ENCODE measurements at regions not wholly inside any gene's neighbourhood (a gene's known extent, or its start where the extent isn't known, plus 50 kb on each side); places are given as distances from the start of the nearest gene placed in this dataset.

DNA sequence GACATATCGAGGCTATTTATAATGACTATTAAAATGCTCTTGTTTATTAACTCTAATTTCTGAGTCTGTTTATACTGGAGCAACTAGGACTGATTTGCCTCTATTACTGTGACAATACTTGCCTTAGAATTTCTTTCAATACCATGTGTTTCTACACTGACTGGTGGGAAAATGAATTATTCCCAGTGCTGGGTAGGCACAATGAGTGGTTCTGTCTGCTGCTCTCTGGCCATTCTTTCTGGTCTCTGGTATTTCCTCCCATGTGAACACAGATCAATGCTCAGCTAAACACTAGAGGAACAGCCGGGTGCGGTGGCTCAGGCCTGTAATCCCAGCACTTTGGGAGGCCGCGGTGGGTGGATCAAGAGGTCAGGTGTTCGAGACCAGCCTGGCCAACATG is 390.5 kb downstream of the PRDM2 start:
- no peaks in the 10 kb centered on the region for H3K27me3 ChIP-seq (ENCODE audit: insufficient read depth in 3 of 3, low read length in 2 of 3)
- no peak for ATAC-seq
- intact Hi-C loops (cut with DNase I), result no loop called here
- no peaks in the 10 kb centered on the region for H3K4me1 ChIP-seq
- no peak for DNase-seq
- H3K9me3 ChIP-seq, result peaks cover 2% of the 10 kb centered on the region
- TF ChIP-seq CTCF (IDR thresholded peaks at IDR 0.05), result no peak
- no peak overlapping the region for H3K27ac ChIP-seq
- no peaks in the 10 kb centered on the region for H3K36me3 ChIP-seq (ENCODE audit: insufficient read depth in 1 of 2, low read depth in 1 of 2)
- WGBS, 3 donors, result 90 to 97% (median 93%) methylated on average over 6 of the region's 6 CpGs
- H3K4me3 ChIP-seq, result no peak overlapping the region

DNA sequence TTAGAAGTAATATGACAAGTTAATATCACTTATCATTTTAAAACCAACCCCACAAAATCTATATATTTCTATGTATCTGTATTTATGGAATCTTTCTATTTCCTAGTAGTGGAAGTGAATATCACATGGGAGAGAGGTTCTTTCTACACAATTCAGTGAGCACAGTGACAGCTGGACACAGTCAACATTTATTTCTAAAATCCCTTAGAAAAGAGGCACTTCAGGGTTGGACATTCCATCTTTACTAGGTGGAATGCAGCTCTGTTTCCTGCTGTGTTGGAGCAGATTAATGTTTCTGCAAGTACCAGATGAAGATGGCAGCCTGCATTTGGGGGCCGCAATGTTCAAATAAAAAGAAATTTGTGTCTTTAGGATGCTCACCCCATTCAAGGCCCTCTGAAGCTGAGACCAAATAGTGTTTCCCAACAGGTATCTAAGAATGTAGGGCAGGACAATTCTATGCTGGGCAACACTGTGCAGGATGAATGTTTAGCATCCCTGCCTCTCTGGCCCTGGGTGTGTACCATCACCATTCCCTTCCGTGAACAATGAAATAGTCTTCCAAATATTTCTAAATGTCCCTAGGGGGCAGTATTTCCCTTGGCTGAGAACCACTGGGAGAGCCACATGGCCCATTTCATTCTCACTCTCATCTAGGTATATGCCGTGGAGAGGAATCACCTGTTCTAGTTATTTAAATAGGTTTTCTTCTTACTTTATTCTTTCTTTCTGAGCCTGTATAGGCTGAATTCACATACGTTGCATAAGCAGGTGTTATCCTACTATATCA is 394.8 kb downstream of the PRDM2 start:
- no peak for TF ChIP-seq CTCF (IDR thresholded peaks at IDR 0.05)

DNA sequence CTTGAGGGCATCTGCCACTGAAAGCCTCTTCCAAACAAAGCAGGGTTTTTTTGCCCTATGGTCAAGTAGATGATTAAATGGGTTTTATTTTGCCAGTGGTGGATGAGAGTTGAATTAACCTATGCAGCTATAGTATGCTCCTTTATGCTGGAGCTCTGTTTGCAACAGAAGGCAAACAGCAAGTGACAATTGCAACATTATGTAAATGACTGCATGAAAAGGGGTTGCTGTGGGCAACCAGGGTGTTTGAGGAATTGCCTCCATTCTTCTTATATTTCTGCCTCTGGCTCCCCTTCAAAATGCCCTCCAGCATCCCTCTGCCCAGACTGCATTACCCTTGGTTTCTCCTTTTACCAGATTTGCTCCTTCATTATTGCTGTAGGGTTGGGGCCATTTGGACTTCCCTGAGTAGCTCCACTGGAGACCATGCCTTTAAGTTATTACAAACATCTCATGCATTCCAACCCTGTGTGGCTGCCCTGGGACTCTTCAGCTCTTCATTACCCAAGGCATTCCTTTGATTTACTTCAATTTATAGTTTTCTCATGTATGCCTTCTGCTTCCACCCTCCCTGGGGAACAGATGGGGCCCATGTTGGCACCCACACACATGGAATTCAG is 398.4 kb downstream of the PRDM2 start:
- Histone ChIP-seq H3K4me3 (no peak overlapping the region), H3K27ac (no peak overlapping the region), H3K9me3 (no peaks in the 10 kb centered on the region), H3K27me3 (ENCODE audit: insufficient read depth in 3 of 3, low read length in 2 of 3) (no peaks in the 10 kb centered on the region), H3K36me3 (ENCODE audit: insufficient read depth in 1 of 2, low read depth in 1 of 2) (no peaks in the 10 kb centered on the region), H3K4me1 (no peaks in the 10 kb centered on the region)
- no peak for ATAC-seq
- no peak for DNase-seq
- TF ChIP-seq CTCF (IDR thresholded peaks at IDR 0.05), result no peak
- intact Hi-C loops (cut with DNase I), result no loop called here

More for the DNA sequence above, 394.8 kb downstream of the PRDM2 start:
- Histone ChIP-seq H3K4me3 (no peak overlapping the region), H3K9me3 (no peaks in the 10 kb centered on the region), H3K4me1 (no peaks in the 10 kb centered on the region), H3K36me3 (ENCODE audit: insufficient read depth in 1 of 2, low read depth in 1 of 2) (no peaks in the 10 kb centered on the region), H3K27ac (no peak overlapping the region), H3K27me3 (ENCODE audit: insufficient read depth in 3 of 3, low read length in 2 of 3) (no peaks in the 10 kb centered on the region)
- DNase-seq (no peak), ATAC-seq (no peak)
- WGBS, 3 donors, result 60 to 67% (median 66%) methylated on average over 4 of the region's 4 CpGs
- intact Hi-C loops (cut with DNase I), result no loop called here

DNA sequence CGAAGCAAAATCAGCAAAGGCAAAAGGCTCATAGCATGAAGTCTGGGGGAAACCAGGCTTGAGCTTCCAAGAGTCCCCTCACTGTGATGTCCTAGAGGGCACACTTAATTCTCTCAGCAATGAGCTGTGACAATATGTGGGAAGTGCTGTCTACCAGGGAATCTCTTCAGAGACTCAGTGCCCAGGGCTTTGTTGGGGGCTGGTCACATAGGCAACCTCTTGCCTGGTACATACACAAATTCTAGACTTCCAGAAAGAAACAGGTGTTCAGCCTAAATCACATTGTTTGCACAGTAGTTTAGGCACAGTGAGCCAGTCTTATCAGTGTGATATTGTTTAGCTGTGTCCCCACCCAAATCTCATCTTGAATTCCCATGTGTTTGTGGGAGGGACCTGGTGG is 400.5 kb downstream of the PRDM2 start:
- no peaks in the 10 kb centered on the region for H3K36me3 ChIP-seq (ENCODE audit: insufficient read depth in 1 of 2, low read depth in 1 of 2)
- H3K27me3 ChIP-seq (ENCODE audit: insufficient read depth in 3 of 3, low read length in 2 of 3), result no peaks in the 10 kb centered on the region
- H3K4me3 ChIP-seq, result no peak overlapping the region
- H3K4me1 ChIP-seq, result no peaks in the 10 kb centered on the region
- no peak for TF ChIP-seq CTCF (IDR thresholded peaks at IDR 0.05)
- DNase-seq (no peak), ATAC-seq (no peak)
- peaks cover 4% of the 10 kb centered on the region for H3K9me3 ChIP-seq
- intact Hi-C loops (cut with DNase I), result no loop called here
- no peak overlapping the region for H3K27ac ChIP-seq
- 85 to 93% (median 92%) methylated on average over 1 of the region's 1 CpG for WGBS, 3 donors

All from psoas muscle (tissue), 7 donors.